HG02884 (cell line): ENCODE measurements at regions not wholly inside any gene's neighbourhood (a gene's known extent, or its start where the extent isn't known, plus 50 kb on each side); places are given as distances from the start of the nearest gene placed in this dataset.
A peak's percentile ranks its signal among the peaks of the same experiment; 100 is the strongest.
"Not testable (repeated sequence)": the region's sequence is repeated elsewhere in the genome, so short reads cannot be mapped to it uniquely, and the experiment has no call there.

Source experiments
- ATAC-seq: cut with Tn5 transposase; IDR thresholded peaks from one replicate; pipeline ENCODE4 v1.9.1; 2021; ENCODE audit warnings: mild to moderate bottlenecking, moderate library complexity; ENCODE audit not compliant: unreplicated experiment

DNA sequence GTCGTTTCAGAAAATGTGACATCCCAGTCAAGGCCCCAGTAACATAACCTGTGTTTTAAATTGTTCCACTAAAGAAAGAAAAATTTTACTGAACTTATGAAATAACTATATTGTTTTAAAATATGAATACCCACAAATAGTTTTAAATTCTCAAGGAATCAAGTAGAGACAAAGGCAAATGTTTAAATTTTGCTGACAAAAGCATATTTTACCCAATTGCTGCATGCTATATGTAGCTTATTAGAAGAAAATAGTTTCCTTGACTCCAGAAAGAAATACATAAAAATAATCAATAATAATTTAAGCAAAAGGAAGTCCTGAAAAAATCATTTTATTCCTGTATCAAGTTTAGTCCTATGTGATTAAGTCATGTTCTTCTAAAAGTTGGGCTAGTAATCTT is 481.3 kb upstream of the ADGRL3 start:
- ATAC-seq: no peak

DNA sequence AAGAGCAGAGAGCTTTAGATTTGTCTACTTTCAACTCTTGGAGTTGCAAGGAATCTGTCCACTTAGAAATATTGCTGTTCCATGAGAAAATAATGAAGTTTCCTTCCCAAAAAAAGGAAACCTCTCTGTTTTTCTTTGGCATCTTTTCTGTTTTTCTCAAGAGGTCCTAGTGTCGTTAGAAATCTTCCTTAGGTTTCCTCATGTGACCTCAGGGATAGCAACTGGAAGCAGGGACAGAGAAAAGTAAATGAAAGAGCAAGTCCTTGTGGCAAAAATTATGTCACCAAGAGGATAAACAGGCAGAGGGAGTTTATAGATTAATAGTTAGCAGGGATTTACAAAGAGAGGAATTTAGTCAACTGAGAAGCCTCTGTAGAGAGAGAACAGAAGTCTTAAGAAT is 478.4 kb upstream of the ADGRL3 start:
- ATAC-seq: no peak

DNA sequence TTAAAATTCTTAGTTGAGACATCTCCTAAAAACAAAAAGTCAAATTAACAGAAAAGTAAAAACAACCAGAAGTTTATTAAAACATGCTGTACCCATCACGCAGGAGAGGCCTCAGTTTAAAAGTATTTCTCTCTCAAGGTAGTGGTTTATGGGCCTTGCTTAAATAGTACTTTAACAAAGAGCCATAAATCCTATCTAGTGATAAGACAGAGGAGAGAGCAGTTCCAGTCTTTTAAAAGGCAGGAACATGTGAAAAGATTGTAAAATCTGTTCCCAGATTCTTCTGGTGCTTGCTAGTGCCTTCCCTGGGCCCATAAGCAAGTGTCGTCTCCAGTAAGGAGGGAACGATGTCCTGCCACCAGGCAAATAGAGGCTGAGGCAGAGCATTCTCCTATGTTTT is 476.3 kb upstream of the ADGRL3 start:
- ATAC-seq: no peak

DNA sequence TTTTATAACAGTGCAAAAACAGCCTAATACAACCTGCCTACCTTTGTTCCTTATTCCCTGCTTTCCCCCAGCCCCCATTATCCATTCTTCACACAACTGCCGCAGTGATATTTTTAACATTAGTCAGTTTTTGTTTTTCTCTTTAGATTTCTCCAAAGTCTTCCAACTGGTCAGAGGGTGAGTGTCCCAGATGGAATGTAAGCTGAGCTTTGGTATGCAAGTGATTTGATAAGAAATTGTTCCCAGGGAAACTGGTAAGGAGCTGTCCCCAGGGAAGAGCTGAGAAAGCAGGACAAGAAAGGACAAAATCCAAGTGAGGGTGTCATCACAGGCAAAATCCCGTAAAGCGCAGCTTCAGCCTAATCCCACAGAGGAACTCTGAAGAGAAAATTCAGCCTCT is 475.5 kb upstream of the ADGRL3 start:
- ATAC-seq: no peak

DNA sequence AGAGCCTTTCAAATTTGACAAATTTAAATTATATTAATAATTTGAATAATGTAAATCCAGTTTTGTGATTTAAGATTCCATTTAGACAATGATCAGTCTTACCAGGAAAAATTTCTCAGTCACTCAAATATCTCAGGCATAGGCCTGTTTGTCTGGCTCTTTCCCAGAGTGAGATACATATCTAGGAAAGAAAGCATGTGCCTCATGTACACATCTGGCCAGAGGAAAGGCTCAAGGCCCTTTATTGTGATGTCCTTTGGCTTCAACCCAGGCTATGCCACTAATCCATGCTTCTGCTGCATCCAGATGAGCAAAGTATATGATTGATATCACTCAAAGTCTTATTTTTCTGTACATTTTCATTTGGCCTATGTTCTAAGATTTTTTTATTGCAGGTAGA is 473.3 kb upstream of the ADGRL3 start:
- ATAC-seq: no peak

DNA sequence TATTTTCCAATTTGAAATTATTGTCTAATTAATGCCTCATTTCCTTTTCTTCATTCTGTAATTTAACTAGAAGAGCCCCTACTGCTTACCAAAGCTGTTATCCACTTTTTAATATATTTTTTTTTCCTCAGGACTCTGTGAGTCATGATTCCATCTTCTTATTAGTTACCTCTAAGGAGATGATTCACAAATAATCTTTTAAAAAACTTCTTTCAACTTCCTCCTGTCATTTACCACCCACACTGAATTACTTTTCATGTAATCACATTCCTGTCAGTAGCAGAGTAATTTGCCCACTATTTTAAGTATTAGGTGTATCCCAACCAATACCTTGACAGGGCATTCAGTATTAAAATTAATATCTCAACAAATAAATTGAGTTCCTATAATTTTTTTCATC is 470.9 kb upstream of the ADGRL3 start:
- no peak for ATAC-seq

DNA sequence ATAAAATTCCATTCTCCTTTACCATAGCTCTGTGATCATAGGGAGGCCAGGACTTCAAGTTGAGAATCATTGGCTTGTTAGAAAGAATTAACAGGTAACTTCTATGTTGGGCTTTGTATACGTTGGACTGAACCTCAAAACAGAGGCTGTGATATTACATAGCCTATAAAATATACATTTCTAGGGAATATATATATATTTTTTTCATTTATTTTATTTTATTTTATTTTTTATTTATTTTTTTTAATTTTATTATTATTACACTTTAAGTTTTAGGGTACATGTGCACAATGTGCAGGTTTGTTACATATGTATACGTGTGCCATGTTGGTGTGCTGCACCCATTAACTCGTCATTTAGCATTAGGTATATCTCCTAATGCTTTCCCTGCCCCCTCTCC is 470.4 kb upstream of the ADGRL3 start:
- not testable (repeated sequence) for ATAC-seq

DNA sequence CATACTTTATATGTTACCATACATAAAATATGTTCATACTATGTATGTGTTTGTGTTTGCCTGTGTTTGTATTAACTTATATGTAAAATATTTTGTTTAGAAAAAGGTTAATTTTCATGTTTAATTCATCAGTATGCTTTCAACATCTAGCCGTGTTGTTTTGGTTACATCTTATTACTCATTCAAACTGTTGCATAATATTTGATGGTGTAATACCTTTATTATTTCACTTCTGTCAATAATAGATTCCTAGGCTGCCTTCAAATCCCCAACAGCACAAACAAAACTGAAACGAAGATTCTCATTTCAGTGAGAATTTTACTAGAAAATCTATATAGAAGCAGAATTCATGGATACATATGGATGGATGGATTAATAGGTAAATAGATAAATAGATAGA is 462.3 kb upstream of the ADGRL3 start:
- ATAC-seq: no peak

DNA sequence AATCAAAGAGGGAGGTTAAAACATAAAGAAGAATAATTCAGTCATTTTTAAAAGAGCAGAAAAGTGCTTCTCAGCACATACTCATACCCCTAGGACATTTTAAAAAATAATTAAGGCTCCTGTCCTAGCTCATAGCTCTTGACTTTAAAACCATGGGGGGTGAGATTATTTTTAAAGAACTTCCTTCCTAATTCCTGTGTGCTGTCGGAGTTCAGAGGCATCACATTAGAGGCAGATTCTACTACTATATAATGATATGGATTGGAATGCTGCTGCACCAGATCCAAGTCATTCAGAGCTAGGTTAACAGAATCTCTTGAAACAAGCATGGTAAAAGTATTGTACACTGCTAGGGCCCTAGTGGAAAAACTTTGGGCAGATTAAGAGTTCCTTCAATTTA is 456.5 kb upstream of the ADGRL3 start:
- ATAC-seq: no peak

DNA sequence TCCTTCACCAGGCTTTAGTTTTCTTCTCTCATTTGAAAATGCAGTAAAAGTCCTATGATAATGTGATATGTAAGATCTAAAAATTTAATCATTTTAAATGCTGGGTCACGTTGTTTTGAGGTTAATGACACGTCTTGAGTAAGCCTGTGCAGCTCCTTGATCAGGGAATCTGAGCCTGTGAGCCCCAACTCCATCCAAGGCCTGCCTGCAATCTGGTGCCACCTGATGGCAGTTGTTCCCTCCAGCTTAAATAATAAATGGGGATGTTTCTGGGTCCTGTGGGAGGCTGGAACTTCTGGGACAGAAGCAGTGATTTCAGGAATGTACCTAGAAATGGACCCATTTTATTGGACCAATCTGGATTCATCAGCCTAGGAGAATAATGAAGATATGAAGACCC is 455.4 kb upstream of the ADGRL3 start:
- no peak for ATAC-seq

DNA sequence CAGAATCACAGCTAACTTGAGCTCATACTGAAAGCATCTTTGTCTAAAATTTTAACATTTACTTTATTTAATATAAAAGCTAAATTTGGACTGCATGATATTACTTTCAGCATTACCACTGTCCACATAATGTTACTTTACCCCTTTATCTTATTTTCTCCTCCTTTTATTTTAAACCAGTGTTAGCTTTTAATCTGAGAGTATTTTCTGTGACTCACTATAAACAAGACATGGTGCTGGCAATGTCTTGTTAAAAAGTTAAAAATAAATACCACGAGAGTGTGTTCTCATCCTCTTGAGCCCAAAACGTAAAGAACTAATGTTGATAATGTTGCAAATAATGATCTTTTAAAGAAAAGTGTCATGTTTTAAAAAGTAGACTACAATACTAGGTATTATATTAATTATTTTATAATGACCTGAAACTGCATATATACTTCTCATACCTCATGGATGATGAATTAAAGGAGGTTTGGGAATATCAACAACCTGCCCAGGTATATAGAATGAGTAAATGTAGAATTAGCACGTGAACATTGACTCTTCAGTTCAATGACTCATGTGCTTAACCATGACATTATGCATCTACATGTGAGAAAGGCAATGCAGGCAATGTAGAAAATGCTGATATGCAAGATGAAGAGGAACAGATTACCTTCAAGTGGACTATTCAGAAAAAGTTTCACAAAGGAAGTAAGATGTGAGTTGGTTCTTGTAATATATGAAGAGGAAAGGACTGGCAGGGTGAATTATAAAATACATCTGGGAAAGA is 454.1 kb upstream of the ADGRL3 start:
- no peak for ATAC-seq

DNA sequence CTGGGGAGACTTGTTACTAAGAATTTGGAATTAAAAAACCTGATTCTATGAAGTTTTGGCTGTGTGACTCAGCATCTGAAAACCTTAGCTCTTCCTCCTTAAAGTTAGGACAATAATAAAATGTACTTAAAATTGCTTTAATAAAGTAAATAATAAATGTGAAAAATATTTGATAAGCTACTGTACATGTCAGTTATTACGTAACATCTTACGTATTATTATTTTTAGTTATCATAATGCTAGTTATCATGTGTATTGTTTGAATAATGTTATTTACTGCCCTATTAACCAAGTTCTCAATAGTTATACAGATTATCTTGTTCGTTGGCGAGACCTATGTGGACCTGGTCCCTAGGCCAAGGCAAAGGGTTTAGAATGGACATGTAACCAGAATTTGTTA is 449.2 kb upstream of the ADGRL3 start:
- ATAC-seq: no peak

DNA sequence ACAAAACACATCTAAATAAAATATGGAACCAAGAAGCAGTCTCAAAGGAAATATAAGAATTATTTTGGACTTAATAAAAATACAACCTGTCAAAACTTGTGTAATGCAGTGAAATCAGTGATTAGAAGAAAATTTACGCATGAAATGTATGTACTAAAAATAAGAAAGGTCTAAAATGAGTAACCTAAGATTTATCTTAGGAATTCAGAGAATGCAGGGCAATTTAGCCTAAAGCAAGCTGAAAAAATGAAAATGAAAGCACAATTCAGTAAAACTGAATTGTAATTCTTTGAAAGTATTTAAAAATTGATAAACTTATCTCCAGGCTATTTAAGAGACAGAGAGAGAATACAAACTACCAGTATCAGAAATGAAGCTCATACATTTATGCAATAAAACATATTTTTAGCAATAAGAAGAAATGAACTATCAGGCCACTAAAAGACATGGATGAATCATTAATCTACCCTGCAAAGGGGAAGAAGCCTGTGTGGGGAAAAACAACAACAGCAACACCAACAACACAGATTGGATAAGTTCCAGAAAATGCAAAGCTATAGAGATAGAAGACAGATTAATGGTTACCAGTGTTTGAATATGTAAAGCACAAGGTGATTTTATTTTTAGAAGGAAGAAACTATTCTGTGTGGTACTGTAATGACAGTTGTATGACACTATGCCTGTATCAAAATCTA is 442.0 kb upstream of the ADGRL3 start:
- no peak for ATAC-seq

DNA sequence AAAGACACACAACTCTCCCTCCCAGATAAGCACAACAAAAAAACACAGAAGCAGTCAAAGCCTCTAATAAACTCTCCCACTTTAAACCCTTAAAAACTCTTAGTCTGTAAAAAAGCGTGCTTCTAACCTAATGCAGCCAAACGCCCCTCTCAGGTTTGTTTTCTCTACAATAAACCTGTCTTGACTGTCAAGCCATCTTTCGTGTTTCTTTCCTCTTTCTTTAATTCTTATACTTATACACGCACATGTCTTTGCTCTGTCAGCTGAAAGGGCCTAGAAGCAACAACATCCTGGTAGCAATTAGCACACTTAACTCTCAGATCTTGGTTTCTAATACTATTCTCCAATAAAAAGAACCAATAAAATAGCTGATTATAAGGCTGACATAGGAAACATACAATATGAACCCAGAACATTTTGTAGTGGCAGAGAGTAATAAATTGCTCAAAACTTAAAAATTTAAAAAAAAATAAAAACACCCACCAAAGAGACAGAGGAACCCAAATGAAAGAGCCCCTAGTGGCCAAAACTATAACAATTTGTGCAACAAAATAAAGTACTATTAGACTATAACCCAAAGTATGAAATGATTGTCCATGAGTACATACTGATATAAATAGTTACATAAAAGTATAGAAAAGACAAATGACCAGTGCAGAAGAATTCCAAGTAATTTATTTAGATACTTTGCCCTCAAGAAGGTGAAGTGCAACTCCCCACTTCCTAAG is 440.4 kb upstream of the ADGRL3 start:
- ATAC-seq: no peak

DNA sequence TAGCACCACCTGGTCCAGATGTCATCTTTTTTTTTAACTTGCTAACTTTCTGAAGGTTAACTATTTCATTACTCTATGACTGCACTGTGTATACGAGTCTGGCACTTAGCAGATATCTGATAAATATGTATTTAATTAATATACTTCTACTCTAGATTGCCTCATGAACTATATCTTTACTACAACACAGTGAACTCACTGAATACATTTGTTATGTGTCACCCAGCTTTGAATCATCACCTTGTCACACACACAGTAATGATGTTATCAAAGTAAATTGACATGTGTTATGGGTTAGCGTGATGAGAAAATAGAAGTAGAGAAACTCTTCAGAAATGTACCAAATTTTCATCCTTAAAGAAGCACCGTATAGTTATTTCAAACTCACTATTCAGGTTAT is 419.3 kb upstream of the ADGRL3 start:
- no peak for ATAC-seq

DNA sequence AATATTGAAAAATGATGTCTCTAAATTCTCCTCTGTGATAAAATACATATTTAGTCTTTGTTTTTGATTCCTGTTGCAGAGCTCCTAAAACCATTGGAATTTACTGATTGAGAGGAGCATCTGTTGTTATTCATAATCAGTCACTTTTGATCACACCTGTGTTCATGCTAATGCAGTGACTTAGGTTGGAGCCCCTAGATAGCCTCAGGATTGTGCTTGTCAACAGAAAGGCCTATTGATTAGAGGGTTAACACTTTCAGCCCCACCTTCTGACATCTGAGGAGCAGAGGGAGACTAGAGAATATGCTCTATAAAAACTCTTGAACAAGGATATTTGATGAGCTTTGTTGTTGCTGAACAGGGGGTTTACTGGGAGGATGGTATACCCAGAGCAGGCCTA is 409.5 kb upstream of the ADGRL3 start:
- no peak for ATAC-seq

DNA sequence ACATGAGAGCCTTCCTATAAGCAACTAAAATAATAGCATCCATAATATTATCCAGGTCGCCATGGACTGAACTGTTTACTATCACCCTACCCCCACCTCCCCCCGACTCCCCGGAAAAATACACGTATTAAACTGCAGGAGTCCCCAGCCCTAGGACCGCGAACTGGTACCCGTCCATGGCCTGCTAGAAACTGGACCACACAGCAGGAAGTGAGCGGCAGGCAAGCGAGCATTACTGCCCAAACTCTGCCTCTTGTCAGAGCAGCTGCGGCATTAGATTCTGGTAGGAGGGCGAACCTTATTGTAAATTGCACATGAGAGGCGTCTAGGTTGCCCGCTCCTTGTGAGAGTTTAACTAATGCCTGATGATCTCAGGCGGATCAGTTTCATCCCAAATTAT is 405.8 kb upstream of the ADGRL3 start:
- ATAC-seq: no peak

DNA sequence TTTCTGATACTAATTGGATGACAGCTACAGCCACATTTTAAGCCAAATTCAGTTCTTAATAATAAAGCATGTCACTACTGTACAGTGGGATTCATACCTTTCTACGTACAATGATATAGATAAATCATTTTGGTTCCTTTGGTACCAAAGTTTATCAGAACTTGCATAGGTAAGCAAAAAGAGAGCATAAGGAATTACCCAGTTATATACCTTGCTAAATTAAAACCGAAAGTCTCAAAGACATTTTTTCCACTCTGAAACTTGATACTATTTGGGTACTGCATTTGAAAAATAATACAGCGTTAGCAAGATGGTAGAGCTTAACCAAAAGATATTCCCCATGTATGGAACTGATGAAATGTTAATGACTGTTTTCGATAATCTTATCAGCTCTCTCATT is 400.9 kb upstream of the ADGRL3 start:
- ATAC-seq: no peak

DNA sequence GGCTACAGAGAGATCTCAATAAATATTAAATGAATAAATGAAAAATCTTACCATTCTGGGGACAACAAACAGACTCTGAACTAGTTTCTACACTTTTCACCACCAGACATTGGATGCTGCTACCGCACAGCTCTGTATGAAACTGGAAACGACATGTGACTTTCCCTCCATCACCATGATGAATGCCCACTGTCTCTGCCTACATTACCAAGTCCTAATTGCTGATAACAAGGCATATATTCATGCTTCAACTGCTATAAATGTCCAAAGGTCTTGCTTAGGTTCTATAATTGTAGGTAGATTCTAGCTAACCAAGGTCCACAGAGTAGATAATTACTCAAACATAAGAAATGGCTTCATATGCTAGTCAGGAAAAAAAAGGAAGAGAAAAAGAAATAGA is 399.4 kb upstream of the ADGRL3 start:
- ATAC-seq: no peak

DNA sequence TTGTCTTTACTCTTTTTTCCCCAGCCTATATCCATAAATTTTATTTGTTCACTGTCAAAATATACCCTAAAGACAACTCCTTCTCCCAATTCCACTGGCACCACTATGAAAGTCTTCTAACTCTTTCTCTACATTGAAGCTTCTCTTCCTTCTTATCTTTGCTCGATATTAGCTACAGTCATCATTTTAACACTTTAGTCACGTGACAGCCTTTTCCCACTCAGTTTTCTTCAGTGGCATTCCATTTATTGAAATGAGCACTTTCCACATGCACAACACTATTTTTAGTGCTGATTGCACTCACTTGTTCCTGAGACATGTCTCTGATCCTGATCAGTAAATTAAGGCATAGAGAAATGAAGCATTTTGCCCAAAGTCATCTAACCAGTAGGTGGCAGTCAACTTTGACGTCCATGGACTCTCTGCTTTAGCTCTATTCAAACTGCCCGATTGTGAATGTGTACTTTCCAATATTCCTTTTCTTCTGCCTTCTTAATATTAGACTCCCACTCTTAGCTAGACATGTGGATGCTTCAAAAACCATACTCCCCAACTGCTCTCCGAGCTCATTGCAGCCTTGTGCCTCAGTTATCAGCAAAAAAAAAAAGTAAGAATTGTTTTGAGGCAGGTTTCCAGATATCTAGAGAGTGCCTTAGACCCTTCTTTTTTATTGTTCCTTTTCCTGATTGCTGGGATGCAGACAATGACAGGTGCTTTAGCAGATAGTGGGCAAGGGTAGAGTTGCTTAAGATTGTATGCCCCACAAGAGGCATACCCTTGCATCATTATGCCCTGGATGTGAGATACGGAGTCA is 394.4 kb upstream of the ADGRL3 start:
- ATAC-seq: peak; percentile 67
